ENCODE measurements at regions not wholly inside any gene's neighbourhood (a gene's known extent, or its start where the extent isn't known, plus 50 kb on each side); places are given as distances from the start of the nearest gene placed in this dataset.

- no peaks in the 10 kb centered on the region for H3K27me3 ChIP-seq (ENCODE audit: low read depth)
- peak overlapping the region; percentile 35 for H3K4me3 ChIP-seq
- H3K27ac ChIP-seq: peak overlapping the region; percentile 25
- no peak for TF ChIP-seq CTCF (IDR thresholded peaks at IDR 0.05)
- intact Hi-C loops (cut with DNase I): no loop called here
- no peaks in the 10 kb centered on the region for H3K36me3 ChIP-seq
- ATAC-seq (peak; percentile 72 to 89), DNase-seq (peak; percentile 56)
- no peaks in the 10 kb centered on the region for H3K9me3 ChIP-seq
- peaks cover 23% of the 10 kb centered on the region for H3K4me1 ChIP-seq
These were observed 218.0 kb upstream of the SERP2 start for GRCh38 chr13:44155422-44156293.

GRCh38 chr13:44156294-44156658 lies 217.3 kb upstream of the SERP2 start:
- H3K27me3 ChIP-seq (ENCODE audit: low read depth): no peaks in the 10 kb centered on the region
- no peak for DNase-seq
- no peak for TF ChIP-seq CTCF (IDR thresholded peaks at IDR 0.05)
- intact Hi-C loops (cut with DNase I): no loop called here
- H3K36me3 ChIP-seq: no peaks in the 10 kb centered on the region
- ATAC-seq: peak in 1 of 2 donors; percentile 11
- peaks cover 23% of the 10 kb centered on the region for H3K4me1 ChIP-seq
- no peaks in the 10 kb centered on the region for H3K9me3 ChIP-seq
- H3K4me3 ChIP-seq: peak overlapping the region; percentile 35
- no peak overlapping the region for H3K27ac ChIP-seq

- Histone ChIP-seq H3K36me3 (no peaks in the 10 kb centered on the region), H3K27ac (no peak overlapping the region), H3K27me3 (ENCODE audit: low read depth) (no peaks in the 10 kb centered on the region), H3K4me3 (no peak overlapping the region), H3K4me1 (peaks cover 23% of the 10 kb centered on the region), H3K9me3 (no peaks in the 10 kb centered on the region)
- TF ChIP-seq CTCF (IDR thresholded peaks at IDR 0.05): no peak
- intact Hi-C loops (cut with DNase I): no loop called here
- no peak for DNase-seq
- no peak for ATAC-seq
These were observed 216.0 kb upstream of the SERP2 start for GRCh38 chr13:44157606-44158005.

- Histone ChIP-seq H3K9me3 (no peaks in the 10 kb centered on the region), H3K27ac (no peak overlapping the region), H3K36me3 (no peaks in the 10 kb centered on the region), H3K4me3 (no peak overlapping the region), H3K4me1 (peaks cover 23% of the 10 kb centered on the region), H3K27me3 (ENCODE audit: low read depth) (no peaks in the 10 kb centered on the region)
- no peak for TF ChIP-seq CTCF (IDR thresholded peaks at IDR 0.05)
- DNase-seq: no peak
- intact Hi-C loops (cut with DNase I): no loop called here
- ATAC-seq: no peak
These were observed 215.5 kb upstream of the SERP2 start for GRCh38 chr13:44158098-44158521.

- no peak for DNase-seq
- Histone ChIP-seq H3K4me1 (peaks cover 23% of the 10 kb centered on the region), H3K27ac (no peak overlapping the region), H3K4me3 (no peak overlapping the region), H3K27me3 (ENCODE audit: low read depth) (no peaks in the 10 kb centered on the region), H3K9me3 (no peaks in the 10 kb centered on the region), H3K36me3 (no peaks in the 10 kb centered on the region)
- intact Hi-C loops (cut with DNase I): no loop called here
- ATAC-seq: no peak
- no peak for TF ChIP-seq CTCF (IDR thresholded peaks at IDR 0.05)
These were observed 214.6 kb upstream of the SERP2 start for GRCh38 chr13:44158881-44159632.

Measured in lower lobe of right lung (tissue), 2 donors.